SK-N-SH (cell line): ENCODE measurements at regions not wholly inside any gene's neighbourhood (a gene's known extent, or its start where the extent isn't known, plus 50 kb on each side); places are given as distances from the start of the nearest gene placed in this dataset.

Source experiments
- CTCF ChIA-PET: fragments of 300-600, 350-600 bp; formaldehyde crosslinking; extraction: SDS; loops from one replicate; lab custom pipeline; 2021; lab: Yijun Ruan, JAX
- POLR2A ChIA-PET: fragments of 350-600 bp; sonication (Branson Sonifier 250); formaldehyde crosslinking; extraction: SDS; loops from one replicate; lab custom pipeline; 2020; ENCODE audit warnings: antibody characterized with exemption, inconsistent platforms; lab: Yijun Ruan, JAX
- DNase-seq: peaks from one replicate; pipeline ENCODE4 v3.0.0; 2012
- H2AFZ ChIP-seq: fragments of 200-600 bp; sonication (generic); 2 replicates; pipeline ENCODE4 v1.8.1; 2016; ENCODE audit warnings: antibody characterized with exemption, mild to moderate bottlenecking, low read depth
- H3F3A ChIP-seq: fragments of 200-600 bp; sonication (generic); replicated peaks from 2 replicates; pipeline ENCODE3; 2016; ENCODE audit warnings: antibody characterized with exemption, mild to moderate bottlenecking; ENCODE audit not compliant: insufficient read depth
- H3K27ac ChIP-seq, 2 experiments: fragments of 200-500 bp in 1 of 2; fragments of 200-600 bp in 1 of 2; sonication (Bioruptor generic) in 1 of 2; sonication (generic), shearing (Covaris generic) in 1 of 2; 2 replicates each; pipeline versions ENCODE4 v1.5.1 to v1.6.1; 2014 to 2016; ENCODE audit warnings: low read depth in 2 of 2, inconsistent platforms in 1 of 2, low read length in 1 of 2, mild to moderate bottlenecking in 1 of 2, mixed read lengths in 1 of 2
- H3K27me3 ChIP-seq: fragments of 200-600 bp; sonication (generic), shearing (Covaris generic); 2 replicates; pipeline ENCODE4 v1.6.1; 2016; ENCODE audit warnings: mixed run types; ENCODE audit not compliant: insufficient read depth
- H3K36me3 ChIP-seq, 2 experiments: fragments of 200-500 bp in 1 of 2; fragments of 200-600 bp in 1 of 2; sonication (Bioruptor generic) in 1 of 2; sonication (generic) in 1 of 2; replicated peaks in 1 of 2; 2 replicates each; pipeline versions ENCODE3 to v1.5.1; 2014 to 2016; ENCODE audit warnings: low read length in 1 of 2, mild to moderate bottlenecking in 1 of 2; ENCODE audit not compliant: insufficient read depth in 2 of 2, control insufficient read depth in 1 of 2
- H3K4me1 ChIP-seq, 2 experiments: fragments of 200-500 bp in 1 of 2; fragments of 200-600 bp in 1 of 2; sonication (Bioruptor generic) in 1 of 2; sonication (generic), shearing (Covaris generic) in 1 of 2; 2 replicates each; pipeline versions ENCODE4 v1.5.1 to v1.6.1; 2014 to 2016; ENCODE audit warnings: low read depth in 1 of 2, low read length in 1 of 2, mixed run types in 1 of 2; ENCODE audit not compliant: insufficient read depth in 2 of 2, control insufficient read depth in 1 of 2
- H3K4me2 ChIP-seq: fragments of 200-600 bp; sonication (generic), shearing (Covaris generic); 2 replicates; pipeline ENCODE4 v1.6.1; 2017; ENCODE audit warnings: mixed run types
- H3K4me3 ChIP-seq, 2 experiments: fragments of 200-500 bp in 1 of 2; fragments of 200-600 bp in 1 of 2; sonication (Bioruptor generic) in 1 of 2; sonication (generic), shearing (Covaris generic) in 1 of 2; 2 replicates each; pipeline versions ENCODE4 v1.5.1 to v1.8.1; 2014 to 2016; ENCODE audit warnings: low read depth in 2 of 2, inconsistent platforms in 1 of 2, low read length in 1 of 2, mild to moderate bottlenecking in 1 of 2, mixed read lengths in 1 of 2, moderate library complexity in 1 of 2
- H3K79me2 ChIP-seq: fragments of 200-600 bp; sonication (generic); 2 replicates; pipeline ENCODE4 v1.8.1; 2017; ENCODE audit warnings: mild to moderate bottlenecking; ENCODE audit not compliant: insufficient read depth
- H3K9ac ChIP-seq: fragments of 200-600 bp; sonication (generic); 2 replicates; pipeline ENCODE4 v1.6.1; 2017; ENCODE audit warnings: mixed run types
- H3K9me2 ChIP-seq: fragments of 200-600 bp; sonication (generic); 2 replicates; pipeline ENCODE4 v1.6.1; 2017; ENCODE audit warnings: mixed run types
- H3K9me3 ChIP-seq: fragments of 200-600 bp; sonication (generic); 2 replicates; pipeline ENCODE4 v1.6.1; 2017; ENCODE audit warnings: mixed run types, mild to moderate bottlenecking, moderate library complexity
- H4K20me1 ChIP-seq: fragments of 200-600 bp; sonication (generic); 2 replicates; pipeline ENCODE4 v1.6.1; 2017; ENCODE audit warnings: mild to moderate bottlenecking, mixed run types; ENCODE audit not compliant: insufficient read depth
- CHD2 ChIP-seq: fragments of 150-350 bp; IDR thresholded peaks from 2 replicates; pipeline ENCODE4 v1.6.1; 2018; ENCODE audit warnings: low read length; ENCODE audit not compliant: partially characterized antibody
- ELF1 ChIP-seq: IDR thresholded peaks from 2 replicates; pipeline ENCODE4 v1.4.0; 2012
- JUND ChIP-seq: IDR thresholded peaks from 2 replicates; pipeline ENCODE4 v1.4.0; 2012
- MEF2A ChIP-seq: IDR thresholded peaks from 2 replicates; pipeline ENCODE4 v1.4.0; 2012; ENCODE audit warnings: low read depth, borderline replicate concordance
- NFIC ChIP-seq: IDR thresholded peaks from 2 replicates; pipeline ENCODE4 v1.4.0; 2012; ENCODE audit warnings: borderline replicate concordance
- RAD21 ChIP-seq: IDR thresholded peaks from 2 replicates; pipeline ENCODE4 v1.6.1; 2012; ENCODE audit warnings: mild to moderate bottlenecking, low read length
- RCOR1 ChIP-seq: fragments of 150-350 bp; IDR thresholded peaks from 2 replicates; pipeline ENCODE4 v1.6.1; 2017; ENCODE audit warnings: antibody characterized with exemption, low read length
- SMC3 ChIP-seq: IDR thresholded peaks from 2 replicates; pipeline ENCODE4 v1.6.1; 2012; ENCODE audit warnings: low read depth, low read length, improper control_type of control experiment
- TAF1 ChIP-seq: IDR thresholded peaks from 2 replicates; pipeline ENCODE4 v1.6.1; 2012; ENCODE audit warnings: low read depth, mild to moderate bottlenecking, low read length, moderate library complexity, borderline replicate concordance
- TEAD4 ChIP-seq: IDR thresholded peaks from 2 replicates; pipeline ENCODE4 v1.4.0; 2012; ENCODE audit warnings: mild to moderate bottlenecking, borderline replicate concordance; ENCODE audit not compliant: insufficient read depth
- WGBS: methylation state at CpG from one replicate; pipeline ENCODE4 v1.1.6; 2017; ENCODE audit warnings: low lambda C conversion rate; 5-methylcytosine and 5-hydroxymethylcytosine counted together
- TF ChIP-seq, protein P1 (sequence below): fragments of 150-350 bp; IDR thresholded peaks from 2 replicates; pipeline ENCODE4 v1.6.1; 2017; ENCODE audit warnings: antibody characterized with exemption, low read length, low read depth, borderline replicate concordance
- TF ChIP-seq, protein P2 (sequence below): IDR thresholded peaks from 2 replicates; pipeline ENCODE4 v1.4.0; 2012; ENCODE audit warnings: low read depth, borderline replicate concordance
- TF ChIP-seq, protein P3 (sequence below): IDR thresholded peaks from 2 replicates; pipeline ENCODE4 v1.4.0; 2012; ENCODE audit warnings: low read depth
- TF ChIP-seq, protein P4 (sequence below): fragments of 150-350 bp; IDR thresholded peaks from 2 replicates; pipeline ENCODE4 v1.6.1; 2016; ENCODE audit warnings: mild to moderate bottlenecking, low read depth, low read length

DNA sequence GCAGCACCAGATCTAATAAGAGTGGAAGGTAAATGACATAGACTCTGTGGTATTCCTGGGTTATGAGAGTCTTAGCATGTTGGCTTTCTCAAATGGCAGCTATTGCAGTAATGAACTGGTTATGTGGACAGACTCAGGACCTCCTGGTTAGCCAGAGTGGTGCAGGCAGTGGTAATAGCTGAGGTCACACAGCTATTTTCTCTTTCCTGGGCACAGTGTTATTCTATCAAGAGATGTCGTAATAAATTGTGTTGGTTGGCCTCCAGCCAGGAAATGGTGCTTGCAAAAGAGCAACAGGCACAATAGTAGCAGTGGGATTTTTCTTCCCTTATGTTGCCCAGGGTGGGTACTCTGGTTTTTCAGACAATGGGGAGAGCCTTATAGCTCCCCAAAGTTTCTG is 279.2 kb upstream of the FGF16 start:
- Histone ChIP-seq H2AFZ (no peak overlapping the region), H4K20me1 (no peaks in the 10 kb centered on the region), H3K9me2 (no peaks in the 10 kb centered on the region), H3F3A (no peaks in the 10 kb centered on the region), H3K27ac (no peak overlapping the region), H3K27me3 (no peaks in the 10 kb centered on the region), H3K9me3 (no peaks in the 10 kb centered on the region), H3K9ac (no peak overlapping the region), H3K79me2 (no peaks in the 10 kb centered on the region), H3K4me3 (no peak overlapping the region), H3K36me3 (no peaks in the 10 kb centered on the region), H3K4me1 (no peaks in the 10 kb centered on the region), H3K4me2 (no peak overlapping the region)
- DNase-seq, result no peak
- 0% methylated on average over 1 of the region's 1 CpG for WGBS
- TF ChIP-seq RCOR1, result no peak
- TF ChIP-seq, protein P1, sequence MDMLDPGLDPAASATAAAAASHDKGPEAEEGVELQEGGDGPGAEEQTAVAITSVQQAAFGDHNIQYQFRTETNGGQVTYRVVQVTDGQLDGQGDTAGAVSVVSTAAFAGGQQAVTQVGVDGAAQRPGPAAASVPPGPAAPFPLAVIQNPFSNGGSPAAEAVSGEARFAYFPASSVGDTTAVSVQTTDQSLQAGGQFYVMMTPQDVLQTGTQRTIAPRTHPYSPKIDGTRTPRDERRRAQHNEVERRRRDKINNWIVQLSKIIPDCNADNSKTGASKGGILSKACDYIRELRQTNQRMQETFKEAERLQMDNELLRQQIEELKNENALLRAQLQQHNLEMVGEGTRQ, result no peak
- TF ChIP-seq CHD2, result no peak
- no peak for TF ChIP-seq RAD21
- ChIA-PET POLR2A (no interaction called here), CTCF (no interaction called here)

DNA sequence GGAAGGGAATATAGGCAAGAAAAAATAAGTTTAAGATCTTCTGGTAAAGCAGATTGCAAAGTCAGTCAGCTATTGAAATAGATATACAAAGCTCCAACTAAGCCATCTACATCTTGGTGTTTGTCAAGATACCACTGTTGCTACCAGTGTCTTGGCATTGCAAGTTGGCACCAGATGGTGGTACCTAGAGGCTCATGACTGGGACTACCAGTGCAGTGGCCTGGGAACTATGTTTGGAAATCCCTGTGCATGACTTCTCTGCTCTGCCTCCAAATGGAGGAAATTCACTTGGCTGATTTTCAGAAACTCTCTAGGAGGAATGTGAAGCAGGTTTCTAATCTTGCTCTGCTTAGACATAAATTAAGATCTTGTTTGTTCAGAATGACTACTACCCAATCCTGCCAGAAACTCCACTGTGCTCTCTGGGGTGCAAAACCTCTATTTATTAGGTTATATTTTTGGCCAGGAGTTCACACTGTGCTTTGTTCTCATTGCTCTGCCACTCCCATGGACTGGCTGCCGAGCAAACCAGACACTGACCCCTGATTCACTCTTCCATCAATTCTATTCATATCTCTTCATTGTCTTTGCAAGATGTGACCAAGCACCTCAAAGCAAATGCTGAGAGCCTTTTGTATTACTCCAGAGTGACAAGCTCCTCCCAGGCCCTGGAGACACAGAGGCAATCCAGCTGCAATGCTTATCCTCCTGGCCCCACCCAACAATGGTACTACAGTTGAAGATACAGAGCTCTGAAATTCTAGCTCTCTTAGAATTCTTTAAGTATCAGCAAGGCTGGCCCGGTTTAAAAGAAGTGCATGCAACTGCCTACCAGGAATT is 272.3 kb upstream of the FGF16 start:
- POLR2A ChIA-PET, result no interaction called here

More for the DNA sequence above, 272.3 kb upstream of the FGF16 start:
- Histone ChIP-seq H3K9me3 (no peaks in the 10 kb centered on the region), H3K9me2 (no peaks in the 10 kb centered on the region), H3K4me2 (no peak overlapping the region), H3K36me3 (no peaks in the 10 kb centered on the region), H2AFZ (no peak overlapping the region), H3K27me3 (no peaks in the 10 kb centered on the region), H4K20me1 (no peaks in the 10 kb centered on the region), H3K9ac (no peak overlapping the region), H3K79me2 (no peaks in the 10 kb centered on the region), H3K27ac (no peak overlapping the region), H3K4me1 (no peaks in the 10 kb centered on the region), H3F3A (no peaks in the 10 kb centered on the region), H3K4me3 (no peak overlapping the region)
- CTCF ChIA-PET, result interaction anchor here (1.0 kb wide), 1 partner anchor 16 kb away, joined by 3 read pairs; no protein-coding TSS in a partner anchor
- no peak for DNase-seq
- TF ChIP-seq, protein P2, sequence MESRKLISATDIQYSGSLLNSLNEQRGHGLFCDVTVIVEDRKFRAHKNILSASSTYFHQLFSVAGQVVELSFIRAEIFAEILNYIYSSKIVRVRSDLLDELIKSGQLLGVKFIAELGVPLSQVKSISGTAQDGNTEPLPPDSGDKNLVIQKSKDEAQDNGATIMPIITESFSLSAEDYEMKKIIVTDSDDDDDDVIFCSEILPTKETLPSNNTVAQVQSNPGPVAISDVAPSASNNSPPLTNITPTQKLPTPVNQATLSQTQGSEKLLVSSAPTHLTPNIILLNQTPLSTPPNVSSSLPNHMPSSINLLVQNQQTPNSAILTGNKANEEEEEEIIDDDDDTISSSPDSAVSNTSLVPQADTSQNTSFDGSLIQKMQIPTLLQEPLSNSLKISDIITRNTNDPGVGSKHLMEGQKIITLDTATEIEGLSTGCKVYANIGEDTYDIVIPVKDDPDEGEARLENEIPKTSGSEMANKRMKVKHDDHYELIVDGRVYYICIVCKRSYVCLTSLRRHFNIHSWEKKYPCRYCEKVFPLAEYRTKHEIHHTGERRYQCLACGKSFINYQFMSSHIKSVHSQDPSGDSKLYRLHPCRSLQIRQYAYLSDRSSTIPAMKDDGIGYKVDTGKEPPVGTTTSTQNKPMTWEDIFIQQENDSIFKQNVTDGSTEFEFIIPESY, result no peak
- TF ChIP-seq JUND (no peak), RAD21 (no peak), MEF2A (no peak), ELF1 (no peak), SMC3 (no peak), TAF1 (no peak), RCOR1 (no peak), TEAD4 (no peak), NFIC (no peak)
- TF ChIP-seq, protein P3, sequence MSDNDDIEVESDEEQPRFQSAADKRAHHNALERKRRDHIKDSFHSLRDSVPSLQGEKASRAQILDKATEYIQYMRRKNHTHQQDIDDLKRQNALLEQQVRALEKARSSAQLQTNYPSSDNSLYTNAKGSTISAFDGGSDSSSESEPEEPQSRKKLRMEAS, result no peak
- TF ChIP-seq, protein P4, sequence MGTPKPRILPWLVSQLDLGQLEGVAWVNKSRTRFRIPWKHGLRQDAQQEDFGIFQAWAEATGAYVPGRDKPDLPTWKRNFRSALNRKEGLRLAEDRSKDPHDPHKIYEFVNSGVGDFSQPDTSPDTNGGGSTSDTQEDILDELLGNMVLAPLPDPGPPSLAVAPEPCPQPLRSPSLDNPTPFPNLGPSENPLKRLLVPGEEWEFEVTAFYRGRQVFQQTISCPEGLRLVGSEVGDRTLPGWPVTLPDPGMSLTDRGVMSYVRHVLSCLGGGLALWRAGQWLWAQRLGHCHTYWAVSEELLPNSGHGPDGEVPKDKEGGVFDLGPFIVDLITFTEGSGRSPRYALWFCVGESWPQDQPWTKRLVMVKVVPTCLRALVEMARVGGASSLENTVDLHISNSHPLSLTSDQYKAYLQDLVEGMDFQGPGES, result no peak
- 0% methylated on average over 2 of the region's 2 CpGs for WGBS
